Endothelial cell of umbilical vein (primary cell): ENCODE measurements at regions not wholly inside any gene's neighbourhood (a gene's known extent, or its start where the extent isn't known, plus 50 kb on each side); places are given as distances from the start of the nearest gene placed in this dataset.
A peak's percentile ranks its signal among the peaks of the same experiment; 100 is the strongest.
"Not testable (repeated sequence)": the region's sequence is repeated elsewhere in the genome, so short reads cannot be mapped to it uniquely, and the experiment has no call there.

ENCODE experiments used
- BruUV-seq: library from RNA; stranded (reverse); fragments of 400-500 nt; replicated peaks from 2 replicates; lab custom pipeline; 2021; lab: Mats Ljungman, UMichigan
- CTCF ChIA-PET: fragments of 300-600, 350-600 bp; sonication (Branson Sonifier 250); formaldehyde crosslinking; loops from one replicate; lab custom pipeline; 2021; ENCODE audit warnings: antibody characterized with exemption, inconsistent platforms; lab: Charles Lee
- POLR2A ChIA-PET: fragments of 300-600, 350-600 bp; sonication (Branson Sonifier 250); formaldehyde crosslinking; loops from one replicate; lab custom pipeline; 2021; ENCODE audit warnings: antibody characterized with exemption, inconsistent platforms; lab: Charles Lee
- DNase-seq: peaks from one replicate; pipeline ENCODE4 v3.0.0-alpha.2; 2011; ENCODE audit warnings: low read depth, low spot score
- FAIRE-seq: peaks from 2 replicates; lab custom pipeline; 2011; peaks lifted over from hg19 to GRCh38; lab: Jason Lieb, UNC
- H2AFZ ChIP-seq: 2 replicates; pipeline ENCODE4 v1.6.0; 2012; ENCODE audit warnings: low read depth, low read length, control low read depth, inconsistent platforms
- H3K27ac ChIP-seq: 2 replicates; pipeline ENCODE4 v1.5.1; 2011; ENCODE audit warnings: low read depth, mild to moderate bottlenecking, control low read depth, low read length, moderate library complexity; ENCODE audit not compliant: insufficient read depth
- H3K27me3 ChIP-seq, 2 experiments: 2 replicates each; pipeline versions ENCODE4 v1.6.0 to v1.6.1; 2011; ENCODE audit warnings: low read length in 2 of 2, mixed read lengths in 1 of 2; ENCODE audit not compliant: control insufficient read depth in 2 of 2, insufficient read depth in 2 of 2
- H3K36me3 ChIP-seq, 2 experiments: 2 replicates in 1 of 2; 3 replicates in 1 of 2; pipeline ENCODE4 v1.5.1; 2011; ENCODE audit warnings: low read length in 2 of 2, mild to moderate bottlenecking in 1 of 2, moderate library complexity in 1 of 2; ENCODE audit not compliant: control insufficient read depth in 2 of 2, insufficient read depth in 2 of 2; ENCODE audit errors: extremely low read depth in 1 of 2
- H3K4me1 ChIP-seq: 3 replicates; pipeline ENCODE4 v1.5.1; 2011; ENCODE audit warnings: mild to moderate bottlenecking, low read length; ENCODE audit not compliant: control insufficient read depth, insufficient read depth; ENCODE audit errors: extremely low read depth
- H3K4me2 ChIP-seq: 2 replicates; pipeline ENCODE4 v1.6.1; 2011; ENCODE audit warnings: low read length, control low read depth, mixed read lengths; ENCODE audit not compliant: insufficient read depth
- H3K4me3 ChIP-seq, 3 experiments: fragments of 200-600 bp in 1 of 3; sonication (generic), shearing (Covaris generic) in 1 of 3; replicated peaks in 1 of 3; 2 replicates each; pipeline ENCODE4 v1.5.1; 2011 to 2016; ENCODE audit warnings: control low read depth in 3 of 3, low read length in 3 of 3, mild to moderate bottlenecking in 2 of 3, inconsistent platforms in 1 of 3, low read depth in 1 of 3, moderate library complexity in 1 of 3; ENCODE audit not compliant: insufficient read depth in 1 of 3
- H3K79me2 ChIP-seq: 2 replicates; pipeline ENCODE4 v1.6.0; 2012; ENCODE audit warnings: low read length, inconsistent platforms; ENCODE audit not compliant: control insufficient read depth, insufficient read depth
- H3K9ac ChIP-seq: replicated peaks from 2 replicates; pipeline ENCODE3; 2011; ENCODE audit warnings: low read length, control low read depth; ENCODE audit not compliant: insufficient read depth; ENCODE audit errors: extremely low read depth
- H3K9me1 ChIP-seq: replicated peaks from 3 replicates; pipeline ENCODE4 v1.6.0; 2011; ENCODE audit warnings: mild to moderate bottlenecking, low read length; ENCODE audit not compliant: control insufficient read depth, insufficient read depth; ENCODE audit errors: extremely low read depth
- H3K9me3 ChIP-seq: replicated peaks from 2 replicates; pipeline ENCODE4 v1.5.1; 2012; ENCODE audit warnings: low read length, inconsistent platforms; ENCODE audit not compliant: control insufficient read depth, insufficient read depth
- H4K20me1 ChIP-seq: replicated peaks from 2 replicates; pipeline ENCODE3; 2011; ENCODE audit warnings: mild to moderate bottlenecking, low read length; ENCODE audit not compliant: control insufficient read depth, insufficient read depth; ENCODE audit errors: extremely low read depth
- dilution Hi-C: fragments of 300-500 bp; cut with MboI; formaldehyde crosslinking; loops from one replicate; pipeline ENCODE4 v1.15.0; 2019; ENCODE audit warnings: low sequenced_read_pairs; ENCODE audit not compliant: extremely low pct_ligation_motif_present
- intact Hi-C: fragments of 100-400 bp; cut with micrococcal nuclease; formaldehyde crosslinking; loops from one replicate; pipeline ENCODE4 v1.10.0; 2022

DNA sequence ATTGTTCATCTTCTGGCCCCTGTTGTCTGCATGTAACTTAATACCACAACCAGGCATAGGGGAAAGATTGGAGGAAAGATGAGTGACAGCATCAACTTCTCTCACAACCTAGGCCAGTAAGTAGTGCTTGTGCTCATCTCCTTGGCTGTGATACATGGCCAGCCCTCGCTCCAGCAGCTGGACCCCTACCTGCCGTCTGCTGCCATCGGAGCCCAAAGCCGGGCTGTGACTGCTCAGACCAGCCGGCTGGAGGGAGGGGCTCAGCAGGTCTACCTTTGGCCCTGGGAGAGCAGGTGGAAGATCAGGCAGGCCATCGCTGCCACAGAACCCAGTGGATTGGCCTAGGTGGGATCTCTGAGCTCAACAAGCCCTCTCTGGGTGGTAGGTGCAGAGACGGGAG is 268.8 kb downstream of the OR4F29 start:
- CTCF ChIA-PET, POLR2A ChIA-PET: not testable (repeated sequence)

DNA sequence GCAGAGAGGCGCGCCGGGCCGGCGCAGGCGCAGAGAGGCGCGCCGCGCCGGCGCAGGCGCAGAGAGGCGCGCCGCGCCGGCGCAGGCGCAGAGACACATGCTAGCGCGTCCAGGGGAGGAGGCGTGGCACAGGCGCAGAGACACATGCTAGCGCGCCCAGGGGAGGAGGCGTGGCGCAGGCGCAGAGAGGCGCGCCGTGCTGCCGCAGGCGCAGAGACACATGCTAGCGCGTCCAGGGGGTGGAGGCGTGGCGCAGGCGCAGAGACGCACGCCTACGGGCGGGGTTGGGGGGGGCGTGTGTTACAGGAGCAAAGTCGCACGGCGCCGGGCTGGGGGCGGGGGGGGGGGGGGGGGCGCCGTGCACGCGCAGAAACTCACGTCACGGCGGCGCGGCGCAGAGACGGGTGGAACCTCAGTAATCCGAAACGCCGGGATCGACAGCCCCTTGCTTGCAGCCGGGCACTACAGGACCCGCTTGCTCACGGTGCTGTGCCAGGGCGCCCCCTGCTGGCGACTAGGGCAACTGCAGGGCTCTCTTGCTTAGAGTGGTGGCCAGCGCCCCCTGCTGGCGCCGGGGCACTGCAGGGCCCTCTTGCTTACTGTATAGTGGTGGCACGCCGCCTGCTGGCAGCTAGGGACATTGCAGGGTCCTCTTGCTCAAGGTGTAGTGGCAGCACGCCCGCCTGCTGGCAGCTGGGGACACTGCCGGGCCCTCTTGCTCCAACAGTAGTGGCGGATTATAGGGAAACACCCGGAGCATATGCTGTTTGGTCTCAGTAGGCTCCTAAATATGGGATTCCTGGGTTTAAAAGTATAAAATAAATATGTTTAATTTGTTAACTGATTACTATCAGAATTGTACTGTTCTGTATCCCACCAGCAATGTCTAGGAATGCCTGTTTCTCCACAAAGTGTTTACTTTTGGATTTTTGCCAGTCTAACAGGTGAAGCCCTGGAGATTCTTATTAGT is 269.9 kb downstream of the OR4F29 start:
- intact Hi-C loops, H3K4me1 ChIP-seq, dilution Hi-C loops: not testable (repeated sequence)

More for the DNA sequence above, 268.8 kb downstream of the OR4F29 start:
- H3K9ac ChIP-seq, dilution Hi-C loops, H3K4me3 ChIP-seq, H3K9me1 ChIP-seq, BruUV-seq, H3K79me2 ChIP-seq, H2AFZ ChIP-seq, H3K4me1 ChIP-seq, H3K27me3 ChIP-seq, H3K4me2 ChIP-seq, H3K36me3 ChIP-seq, H3K27ac ChIP-seq, H4K20me1 ChIP-seq, FAIRE-seq, H3K9me3 ChIP-seq, intact Hi-C loops, DNase-seq: not testable (repeated sequence)

GRCh38 chr1:180749-181205 is 270.7 kb downstream of the OR4F29 start:
- H3K27ac ChIP-seq = not testable (repeated sequence)

More for the DNA sequence above, 269.9 kb downstream of the OR4F29 start:
- H3K36me3 ChIP-seq, H3K4me2 ChIP-seq, H2AFZ ChIP-seq, H4K20me1 ChIP-seq, H3K9ac ChIP-seq, FAIRE-seq, H3K27ac ChIP-seq, BruUV-seq, H3K27me3 ChIP-seq, H3K9me1 ChIP-seq, H3K9me3 ChIP-seq, CTCF ChIA-PET, H3K79me2 ChIP-seq, POLR2A ChIA-PET, H3K4me3 ChIP-seq: not testable (repeated sequence)
- DNase-seq = peak; percentile 57

DNA sequence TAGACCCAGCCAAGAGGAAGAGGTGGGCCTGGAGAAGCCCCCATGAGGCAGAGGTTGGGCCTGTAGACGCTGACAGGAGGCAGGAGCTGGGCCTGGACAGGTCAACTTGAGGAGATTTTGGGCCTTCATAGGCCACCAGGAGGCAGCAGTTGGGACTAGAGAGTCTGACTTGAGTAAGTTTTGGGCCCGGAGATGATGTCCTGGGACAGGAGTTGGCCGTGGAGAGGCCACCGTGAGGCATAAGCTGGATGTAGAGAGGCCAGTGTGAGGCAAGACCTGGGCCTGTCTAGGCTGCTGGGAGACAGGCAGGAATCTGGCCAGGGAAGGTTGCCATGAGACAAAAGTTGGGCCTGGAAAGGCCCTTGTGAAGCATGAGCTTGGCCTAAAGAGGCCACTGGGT is 312.6 kb downstream of the OR4F29 start:
- dilution Hi-C loops, CTCF ChIA-PET, H3K9me1 ChIP-seq, H3K79me2 ChIP-seq, FAIRE-seq, H3K27ac ChIP-seq, H3K4me2 ChIP-seq, DNase-seq, H3K9ac ChIP-seq, BruUV-seq, H3K27me3 ChIP-seq, H3K4me3 ChIP-seq, H3K36me3 ChIP-seq, H3K9me3 ChIP-seq, H3K4me1 ChIP-seq, intact Hi-C loops, H2AFZ ChIP-seq, H4K20me1 ChIP-seq, POLR2A ChIA-PET: not testable (repeated sequence)

More at GRCh38 chr1:180749-181205, 270.7 kb downstream of the OR4F29 start:
- H3K9ac ChIP-seq, FAIRE-seq, intact Hi-C loops, H2AFZ ChIP-seq, H3K4me3 ChIP-seq, H4K20me1 ChIP-seq, POLR2A ChIA-PET, H3K9me3 ChIP-seq, H3K4me2 ChIP-seq, H3K36me3 ChIP-seq, H3K79me2 ChIP-seq, DNase-seq, H3K4me1 ChIP-seq, dilution Hi-C loops, BruUV-seq, H3K9me1 ChIP-seq, CTCF ChIA-PET, H3K27me3 ChIP-seq: not testable (repeated sequence)
